Body of pancreas (tissue), 4 donors: ENCODE measurements at regions not wholly inside any gene's neighbourhood (a gene's known extent, or its start where the extent isn't known, plus 50 kb on each side); places are given as distances from the start of the nearest gene placed in this dataset.

ENCODE experiments used
- CTCF ChIP-seq, 7 experiments: fragments of 450-650 bp in 4 of 7; fragments of 200-600 bp in 3 of 7; sonication (generic) in 3 of 7; IDR thresholded peaks; one replicate each; pipeline ENCODE4 v1.5.1; 2016 to 2019; ENCODE audit warnings: antibody characterized with exemption in 7 of 7
- POLR2A ChIP-seq, 3 donors: fragments of 450-650 bp; IDR thresholded peaks; one replicate each; pipeline ENCODE4 v1.6.1; 2016; ENCODE audit warnings: antibody characterized with exemption in 3 of 3, mild to moderate bottlenecking in 2 of 3

DNA sequence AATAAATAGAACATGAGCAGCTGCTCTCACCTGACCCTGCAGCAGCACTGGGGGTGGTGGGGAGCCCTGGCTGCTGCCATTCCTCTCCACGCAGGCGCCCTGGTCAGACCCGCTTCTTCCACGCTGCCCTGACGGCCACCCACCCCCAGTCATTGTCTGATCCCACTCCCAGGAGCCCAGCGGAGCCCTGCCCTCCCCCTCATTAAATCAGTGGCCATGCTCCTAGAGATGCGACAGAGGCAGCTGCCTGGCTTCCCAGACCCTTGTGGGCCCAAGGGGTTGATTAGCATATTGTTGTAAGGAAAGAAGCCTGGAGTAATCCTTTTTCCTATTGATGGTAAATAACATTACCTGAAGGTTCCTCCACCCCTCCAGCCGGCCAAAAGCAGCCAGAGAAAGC, 301.5 kb downstream of the RRAGC start:
- TF ChIP-seq CTCF (IDR thresholded peaks at IDR 0.05) (no peak), POLR2A (IDR thresholded peaks at IDR 0.05) (no peak)
